GM20000 (cell line): ENCODE measurements at regions not wholly inside any gene's neighbourhood (a gene's known extent, or its start where the extent isn't known, plus 50 kb on each side); places are given as distances from the start of the nearest gene placed in this dataset.

Source experiments
- DNase-seq: peaks from one replicate; pipeline ENCODE4 v3.0.0; 2012; ENCODE audit warnings: low spot score
- CTCF ChIP-seq: IDR thresholded peaks from 2 replicates; pipeline ENCODE4 v1.5.1; 2012; ENCODE audit warnings: mild to moderate bottlenecking, control low read depth; ENCODE audit errors: extremely low read depth, missing control alignments

DNA sequence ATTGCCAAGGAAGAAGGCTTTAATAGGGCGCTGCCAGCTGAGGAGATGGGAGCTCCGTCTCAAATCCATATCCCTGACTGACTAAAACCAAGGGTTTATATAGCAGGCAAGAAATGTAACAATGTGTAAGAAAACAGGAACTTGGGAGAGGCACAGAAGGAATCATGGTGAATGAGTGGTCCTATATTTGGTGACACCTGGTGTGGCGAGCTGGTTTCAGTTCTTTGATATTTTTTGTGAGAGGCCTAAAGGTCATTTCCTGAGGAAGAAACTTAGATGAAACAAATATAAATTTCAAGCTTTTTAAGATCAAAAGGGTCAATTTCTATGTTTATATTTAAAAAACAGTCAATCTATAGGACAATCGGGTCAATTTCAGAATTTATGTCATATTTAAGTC is 826.3 kb downstream of the SLITRK6 start:
- TF ChIP-seq CTCF = no peak
- no peak for DNase-seq

DNA sequence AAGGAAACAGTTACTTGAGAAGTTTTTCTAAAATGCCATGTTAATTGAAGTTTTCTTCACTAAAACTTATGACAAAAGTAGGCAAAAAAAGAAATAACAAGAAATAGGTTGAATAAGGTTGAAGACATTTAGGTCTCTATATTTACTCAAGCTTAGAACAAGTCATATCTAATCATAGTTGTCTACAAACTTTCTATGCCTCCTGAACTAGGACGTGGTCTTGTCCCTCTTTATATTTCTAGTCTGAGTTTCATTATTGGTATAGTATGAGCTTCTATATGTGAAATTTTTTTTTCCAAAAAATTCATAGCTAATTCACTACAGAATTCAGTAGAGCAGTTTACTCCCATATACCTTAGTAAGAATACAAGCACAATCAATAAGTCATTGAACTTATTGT is 836.4 kb downstream of the SLITRK6 start:
- no peak for TF ChIP-seq CTCF
- DNase-seq = no peak

GRCh38 chr13:84962141-84962750 is 837.0 kb downstream of the SLITRK6 start:
- no peak for TF ChIP-seq CTCF
- no peak for DNase-seq

GRCh38 chr13:84961023-84961422 is 838.2 kb downstream of the SLITRK6 start:
- no peak for DNase-seq
- TF ChIP-seq CTCF = no peak

DNA sequence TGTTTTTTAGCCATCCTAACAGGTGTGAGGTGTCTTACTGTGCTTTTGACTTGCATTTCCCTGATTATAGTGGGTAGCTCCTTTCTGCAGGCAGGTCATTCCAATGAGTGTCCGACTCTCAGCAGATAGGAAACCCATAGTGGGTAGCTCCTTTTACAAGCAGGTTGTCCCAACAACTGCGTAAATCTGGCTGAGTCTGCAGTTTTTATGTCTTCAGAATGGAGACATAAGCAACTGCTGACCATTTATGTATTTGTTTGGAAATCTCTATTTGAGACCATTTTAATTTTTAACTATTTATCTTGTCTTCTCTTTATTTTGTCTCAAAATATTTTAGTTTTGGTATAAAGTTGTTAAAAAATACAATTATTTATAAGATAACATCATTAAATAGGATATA is 839.4 kb downstream of the SLITRK6 start:
- TF ChIP-seq CTCF = no peak

DNA sequence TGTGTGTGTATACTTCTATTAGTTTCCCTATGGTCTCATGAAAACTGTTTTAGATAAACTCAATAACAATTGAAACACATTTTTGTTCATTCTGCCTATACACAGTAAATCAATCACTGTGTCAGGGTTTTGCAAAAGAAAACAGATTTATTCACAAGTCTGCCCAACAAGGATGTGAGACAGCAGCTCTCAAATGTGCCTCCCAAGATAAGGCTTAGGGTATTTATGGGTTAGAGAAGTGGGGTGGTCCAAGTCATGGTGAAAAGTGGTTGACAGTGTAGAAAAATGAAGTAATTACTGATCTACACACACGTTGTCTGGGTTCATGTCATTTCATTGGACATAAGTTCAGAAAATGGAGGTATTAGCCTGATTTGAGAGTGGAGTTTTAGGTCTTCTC is 844.6 kb downstream of the SLITRK6 start:
- TF ChIP-seq CTCF = no peak

More for the DNA sequence above, 839.4 kb downstream of the SLITRK6 start:
- no peak for DNase-seq

DNA sequence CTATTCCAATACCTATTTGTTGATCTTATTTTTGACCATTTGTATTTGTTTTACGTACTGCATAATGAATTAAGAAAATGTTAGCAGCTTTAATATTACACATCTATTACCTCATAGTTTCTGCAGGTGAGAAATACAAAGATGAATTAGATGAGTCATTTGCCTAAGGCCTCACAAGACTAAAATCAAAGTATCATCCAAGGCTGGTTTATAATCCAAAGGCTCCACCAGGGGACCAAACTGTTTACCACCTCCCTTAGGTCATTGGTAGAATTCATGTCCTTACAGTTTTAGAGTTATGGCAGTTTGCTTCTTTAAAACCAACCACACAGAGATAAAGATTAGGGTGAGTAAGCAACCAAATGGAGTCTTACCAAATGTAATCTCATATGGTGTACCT is 848.1 kb downstream of the SLITRK6 start:
- TF ChIP-seq CTCF = no peak
- DNase-seq = no peak

More for the DNA sequence above, 844.6 kb downstream of the SLITRK6 start:
- DNase-seq = no peak
